A549 (cell line): ENCODE measurements at regions not wholly inside any gene's neighbourhood (a gene's known extent, or its start where the extent isn't known, plus 50 kb on each side); places are given as distances from the start of the nearest gene placed in this dataset.
"Not testable (repeated sequence)": the region's sequence is repeated elsewhere in the genome, so short reads cannot be mapped to it uniquely, and the experiment has no call there.

Source experiments
- ATAC-seq, 2 experiments: fragments of 200-7000 bp in 1 of 2; fragments of >200 bp in 1 of 2; cut with Nextera tagmentation in 1 of 2; cut with Tn5 transposase in 1 of 2; 3 replicates each; pipeline versions ENCODE4 v1.8.0 to v1.9.1; 2018 to 2020; ENCODE audit warnings: mild to moderate bottlenecking in 1 of 2, moderate library complexity in 1 of 2
- CTCF ChIA-PET: fragments of 300-600 bp; sonication (Branson Sonifier 250); formaldehyde crosslinking; extraction: SDS; loops from one replicate; lab custom pipeline; 2021; ENCODE audit warnings: antibody characterized with exemption, inconsistent platforms; lab: Yijun Ruan, JAX
- POLR2A ChIA-PET: fragments of 350-600 bp; formaldehyde crosslinking; extraction: SDS; loops from one replicate; lab custom pipeline; 2021; ENCODE audit warnings: antibody characterized with exemption, inconsistent platforms; lab: Yijun Ruan, JAX
- DNase-seq, 2 experiments: peaks; one replicate each; pipeline versions ENCODE4 v3.0.0 to v3.0.0-alpha.2; 2011 to 2016; ENCODE audit warnings: low read depth in 1 of 2, low spot score in 1 of 2
- FAIRE-seq: peaks from 2 replicates; lab custom pipeline; 2011; peaks lifted over from hg19 to GRCh38; lab: Jason Lieb, UNC
- H3K27ac ChIP-seq, 2 experiments: fragments of >200 bp; sonication (Bioruptor Twin); formaldehyde crosslinking; 3 replicates each; pipeline ENCODE4 v1.5.1; 2016 to 2017
- H3K4me1 ChIP-seq: fragments of >200 bp; sonication (Bioruptor Twin); formaldehyde crosslinking; 3 replicates; pipeline ENCODE4 v1.6.1; 2016
- H3K4me2 ChIP-seq: fragments of >200 bp; sonication (Bioruptor Twin); formaldehyde crosslinking; 3 replicates; pipeline ENCODE4 v1.6.1; 2016
- H3K4me3 ChIP-seq: fragments of >200 bp; sonication (Bioruptor Twin); formaldehyde crosslinking; 3 replicates; pipeline ENCODE4 v1.5.1; 2016
- H3K9me3 ChIP-seq: fragments of >200 bp; sonication (Bioruptor Twin); formaldehyde crosslinking; 3 replicates; pipeline ENCODE4 v1.6.1; 2016
- BHLHE40 ChIP-seq: IDR thresholded peaks from 2 replicates; pipeline ENCODE4 v1.6.1; 2012; ENCODE audit warnings: low read depth, low read length, inconsistent platforms
- CBX8 ChIP-seq: fragments of 200-600 bp; sonication (generic); IDR thresholded peaks from 2 replicates; pipeline ENCODE4 v1.6.1; 2016
- EHMT2 ChIP-seq: fragments of 200-600 bp; sonication (generic); IDR thresholded peaks from 2 replicates; pipeline ENCODE4 v1.6.1; 2016; ENCODE audit warnings: antibody characterized with exemption, low read depth, mild to moderate bottlenecking, moderate library complexity
- ELK1 ChIP-seq: fragments of 150-350 bp; IDR thresholded peaks from 2 replicates; pipeline ENCODE4 v1.6.1; 2014; ENCODE audit warnings: low read depth, mild to moderate bottlenecking, low read length
- FOSB ChIP-seq: fragments of 250-450 bp; sonication (Bioruptor Pico); IDR thresholded peaks from 2 replicates; pipeline ENCODE4 v1.5.0; 2020; ENCODE audit warnings: mild to moderate bottlenecking, moderate library complexity
- FOXS1 ChIP-seq: fragments of 250-450 bp; sonication (Bioruptor Pico); IDR thresholded peaks from 2 replicates; pipeline ENCODE4 v1.5.0; 2020; ENCODE audit warnings: mild to moderate bottlenecking, moderate library complexity
- HEYL ChIP-seq: fragments of 250-450 bp; sonication (Bioruptor Pico); IDR thresholded peaks from 2 replicates; pipeline ENCODE4 v1.8.0; 2021; ENCODE audit warnings: mild to moderate bottlenecking, moderate library complexity
- HOXB13 ChIP-seq: fragments of 250-450 bp; sonication (Bioruptor Pico); IDR thresholded peaks from 2 replicates; pipeline ENCODE4 v1.5.0; 2020; ENCODE audit warnings: low read depth, mild to moderate bottlenecking, moderate library complexity
- HOXB5 ChIP-seq: fragments of 250-450 bp; sonication (Bioruptor Pico); IDR thresholded peaks from 2 replicates; pipeline ENCODE4 v1.5.0; 2020; ENCODE audit warnings: mild to moderate bottlenecking, moderate library complexity
- MAZ ChIP-seq: fragments of 150-350 bp; IDR thresholded peaks from 2 replicates; pipeline ENCODE4 v1.6.1; 2014; ENCODE audit warnings: antibody characterized with exemption, low read depth, low read length, borderline replicate concordance
- NFE2L2 ChIP-seq: fragments of 150-350 bp; conservative IDR thresholded peaks from 2 replicates; pipeline ENCODE4 v1.6.1; 2014; ENCODE audit warnings: low read length
- POLR2A ChIP-seq: IDR thresholded peaks from 2 replicates; pipeline ENCODE4 v1.6.1; 2012; ENCODE audit warnings: mild to moderate bottlenecking, low read length
- POLR2AphosphoS2 ChIP-seq: conservative IDR thresholded peaks from 2 replicates; pipeline ENCODE4 v1.6.1; 2012; ENCODE audit warnings: low read length, improper control_type of control experiment, inconsistent platforms
- RCOR1 ChIP-seq: fragments of 150-350 bp; IDR thresholded peaks from 2 replicates; pipeline ENCODE4 v1.6.1; 2014; ENCODE audit warnings: antibody characterized with exemption, low read length, low read depth
- TP53 ChIP-seq: fragments of 250-450 bp; sonication (Bioruptor Pico); IDR thresholded peaks from 2 replicates; pipeline ENCODE4 v1.5.0; 2021; ENCODE audit warnings: mild to moderate bottlenecking, moderate library complexity
- ZNF302 ChIP-seq: fragments of 250-450 bp; sonication (Bioruptor Pico); IDR thresholded peaks from 2 replicates; pipeline ENCODE4 v1.9.0; 2021; ENCODE audit warnings: inconsistent platforms, mild to moderate bottlenecking, moderate library complexity
- WGBS: methylation state at CpG from one replicate; pipeline ENCODE4 v1.1.6; 2017; ENCODE audit errors: missing lambda C conversion rate; 5-methylcytosine and 5-hydroxymethylcytosine counted together
- TF ChIP-seq, protein P1 (sequence below): IDR thresholded peaks from 2 replicates; pipeline ENCODE4 v1.6.1; 2012; ENCODE audit warnings: low read depth, borderline replicate concordance

DNA sequence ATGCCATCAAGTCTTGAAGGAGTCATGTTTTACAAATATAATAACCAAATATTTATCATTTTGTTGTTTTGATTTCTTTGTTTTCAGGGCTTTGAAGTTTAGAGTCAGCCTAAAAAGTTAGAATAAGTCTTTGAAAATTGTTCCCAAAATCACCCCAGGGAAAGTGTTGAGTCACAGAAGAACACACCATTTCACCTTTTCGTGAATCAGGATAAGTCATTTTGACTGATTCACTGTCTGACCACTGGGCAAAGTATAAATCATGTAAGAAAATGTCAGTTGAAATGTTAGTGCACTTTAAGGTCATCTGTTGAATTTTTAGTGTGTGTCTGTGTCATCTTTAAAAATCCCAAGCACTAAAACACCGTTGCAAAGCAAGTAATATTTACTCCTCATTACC, 1320.1 kb downstream of the RPA4 start:
- no peak for ATAC-seq
- Histone ChIP-seq H3K4me1 (no peaks in the 10 kb centered on the region), H3K27ac (no peak overlapping the region), H3K4me3 (no peak overlapping the region), H3K9me3 (no peaks in the 10 kb centered on the region), H3K4me2 (no peak overlapping the region)
- FAIRE-seq, result no peak
- POLR2A ChIA-PET, result no interaction called here
- TF ChIP-seq EHMT2 (no peak), RCOR1 (no peak)
- TF ChIP-seq, protein P1, sequence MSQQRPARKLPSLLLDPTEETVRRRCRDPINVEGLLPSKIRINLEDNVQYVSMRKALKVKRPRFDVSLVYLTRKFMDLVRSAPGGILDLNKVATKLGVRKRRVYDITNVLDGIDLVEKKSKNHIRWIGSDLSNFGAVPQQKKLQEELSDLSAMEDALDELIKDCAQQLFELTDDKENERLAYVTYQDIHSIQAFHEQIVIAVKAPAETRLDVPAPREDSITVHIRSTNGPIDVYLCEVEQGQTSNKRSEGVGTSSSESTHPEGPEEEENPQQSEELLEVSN, result no peak
- WGBS, result 0% methylated on average over 2 of the region's 2 CpGs
- no peak for DNase-seq
- CTCF ChIA-PET, result no interaction called here

- DNase-seq, result no peak
- CTCF ChIA-PET, result no interaction called here
- H3K4me3 ChIP-seq, result no peak overlapping the region
- TF ChIP-seq BHLHE40 (no peak), HOXB5 (CRISPR knock-in tag) (no peak), EHMT2 (no peak), MAZ (no peak), FOSB (CRISPR knock-in tag) (no peak), NFE2L2 (no peak), ZNF302 (no peak), ELK1 (no peak)
- TF ChIP-seq, all 56 proteins: peak for 0
- FAIRE-seq (no peak), ATAC-seq (no peak)
- POLR2A ChIA-PET, result no interaction called here
- Histone ChIP-seq H3K4me2 (no peak overlapping the region), H3K27ac (no peak overlapping the region), H3K4me1 (no peaks in the 10 kb centered on the region), H3K9me3 (no peaks in the 10 kb centered on the region)
- WGBS, result 4% methylated on average over 3 of the region's 3 CpGs
These were observed 1324.2 kb downstream of the RPA4 start for GRCh38 chrX:98207947-98208346.

DNA sequence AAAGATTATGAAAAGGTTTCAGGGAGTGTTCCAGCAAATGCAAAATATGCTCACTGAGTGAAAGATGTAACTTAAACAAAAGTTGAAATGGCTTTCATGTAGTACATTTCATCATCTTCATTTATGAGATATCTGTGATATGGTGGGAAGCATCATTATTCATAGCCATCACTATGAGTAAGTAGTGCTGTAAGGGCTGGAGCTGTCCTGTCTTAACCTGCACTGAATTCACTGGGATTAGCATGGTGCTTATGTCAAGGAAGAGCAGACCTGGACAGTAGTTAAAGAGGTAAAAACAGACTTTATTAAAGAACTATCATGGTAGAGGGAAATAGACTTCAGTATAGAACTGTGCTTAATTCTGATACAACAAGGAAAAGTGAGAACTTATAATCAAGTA, 1347.3 kb downstream of the RPA4 start:
- Histone ChIP-seq H3K4me3 (no peak overlapping the region), H3K4me2 (no peak overlapping the region), H3K4me1 (no peaks in the 10 kb centered on the region), H3K9me3 (no peaks in the 10 kb centered on the region), H3K27ac (no peak overlapping the region)
- FAIRE-seq (no peak), DNase-seq (no peak), ATAC-seq (no peak)
- TF ChIP-seq HOXB13 (CRISPR knock-in tag) (no peak), POLR2A (no peak), HEYL (CRISPR knock-in tag) (no peak)
- POLR2A ChIA-PET, result no interaction called here
- CTCF ChIA-PET, result interaction anchor here (0.6 kb wide), 1 partner anchor 560 kb away, joined by 3 read pairs; no protein-coding TSS in a partner anchor

DNA sequence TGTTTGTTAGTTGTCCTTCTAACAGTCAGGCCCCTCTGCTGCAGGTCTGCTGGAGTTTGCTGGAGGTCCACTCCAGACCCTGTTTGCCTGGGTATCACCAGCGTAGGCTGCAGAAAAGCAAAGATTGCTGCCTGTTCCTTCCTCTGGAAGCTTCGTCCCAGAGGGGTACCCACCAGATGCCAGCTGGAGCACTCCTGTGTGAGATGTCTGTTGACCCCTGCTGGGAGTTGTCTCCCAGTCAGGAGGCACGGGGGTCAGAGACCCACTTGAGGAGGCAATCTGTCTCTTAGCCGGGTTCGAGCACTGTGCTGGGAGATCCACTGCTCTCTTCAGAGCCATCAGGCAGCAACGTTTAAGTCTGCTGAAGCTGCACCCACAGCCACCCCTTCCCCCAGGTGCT, 1356.4 kb downstream of the RPA4 start:
- H3K4me3 ChIP-seq, POLR2A ChIA-PET, H3K27ac ChIP-seq, H3K9me3 ChIP-seq, ATAC-seq, DNase-seq, CTCF ChIA-PET, H3K4me1 ChIP-seq, FAIRE-seq, H3K4me2 ChIP-seq: not testable (repeated sequence)
- WGBS, result 0% methylated on average over 3 of the region's 6 CpGs

GRCh38 chrX:98263135-98263534, 1379.4 kb downstream of the RPA4 start:
- POLR2A ChIA-PET, result no interaction called here
- no peak for DNase-seq

More at GRCh38 chrX:98263135-98263534, 1379.4 kb downstream of the RPA4 start:
- Histone ChIP-seq H3K9me3 (no peaks in the 10 kb centered on the region), H3K27ac (no peak overlapping the region), H3K4me1 (no peaks in the 10 kb centered on the region), H3K4me2 (no peak overlapping the region), H3K4me3 (no peak overlapping the region)
- CTCF ChIA-PET, result no interaction called here
- FAIRE-seq (no peak), ATAC-seq (no peak)
- no peak for TF ChIP-seq CBX8
- no peak for TF ChIP-seq TP53 (CRISPR knock-in tag)
- TF ChIP-seq FOXS1 (CRISPR knock-in tag), result no peak
- no peak for TF ChIP-seq BHLHE40
- no peak for TF ChIP-seq POLR2AphosphoS2
